K562 (cell line): ENCODE measurements at regions not wholly inside any gene's neighbourhood (a gene's known extent, or its start where the extent isn't known, plus 50 kb on each side); places are given as distances from the start of the nearest gene placed in this dataset.

ENCODE experiments used
- ATAC-seq: fragments of 200-7000 bp; cut with Tn5 transposase; 3 replicates; pipeline ENCODE4 v1.9.1; 2020; ENCODE audit warnings: moderate library complexity
- BruUV-seq: library from RNA; stranded (reverse); fragments of 400-500 nt; replicated peaks from 2 replicates; lab custom pipeline; 2021; lab: Mats Ljungman, UMichigan
- CTCF ChIA-PET: fragments of 300-600 bp; formaldehyde crosslinking; extraction: SDS; loops from one replicate; lab custom pipeline; 2021; ENCODE audit warnings: low intra/inter-chr PET ratio; lab: Yijun Ruan, JAX
- POLR2A ChIA-PET: fragments of 300-600, 350-650 bp; sonication (Branson Sonifier 250); formaldehyde crosslinking; extraction: SDS; loops from one replicate; lab custom pipeline; 2021; ENCODE audit warnings: antibody characterized with exemption, inconsistent platforms; lab: Yijun Ruan, JAX
- DNase-seq, 4 experiments: peaks; one replicate each; pipeline versions ENCODE4 v3.0.0 to v3.0.0-alpha.2; 2011 to 2018; ENCODE audit warnings: low spot score in 3 of 4, mixed read lengths in 3 of 4; ENCODE audit errors: extremely low read depth in 1 of 4
- FAIRE-seq: peaks from 2 replicates; lab custom pipeline; 2011; peaks lifted over from hg19 to GRCh38; lab: Jason Lieb, UNC
- H2AFZ ChIP-seq: 2 replicates; pipeline ENCODE4 v1.6.0; 2011; ENCODE audit warnings: low read depth, low read length, control low read depth, inconsistent platforms
- H3K27ac ChIP-seq: fragments of 200-600 bp; 3 replicates; pipeline ENCODE4 v1.8.0; 2011; ENCODE audit warnings: low read depth, mild to moderate bottlenecking, control low read depth, inconsistent platforms, low read length, moderate library complexity, mixed read lengths; ENCODE audit errors: extremely low read depth
- H3K27me3 ChIP-seq, 2 experiments: fragments of 300-600 bp in 1 of 2; 2 replicates in 1 of 2; 3 replicates in 1 of 2; pipeline versions ENCODE4 v1.6.0 to v1.8.0; 2011; ENCODE audit warnings: inconsistent platforms in 2 of 2, low read length in 2 of 2, mild to moderate bottlenecking in 1 of 2, mixed read lengths in 1 of 2, moderate library complexity in 1 of 2; ENCODE audit not compliant: control insufficient read depth in 2 of 2, insufficient read depth in 2 of 2
- H3K36me3 ChIP-seq: fragments of 300-600 bp; 3 replicates; pipeline ENCODE4 v1.8.0; 2011; ENCODE audit warnings: mild to moderate bottlenecking, low read length, inconsistent platforms; ENCODE audit not compliant: control insufficient read depth, insufficient read depth
- H3K4me1 ChIP-seq, 2 experiments: fragments of 200-600 bp in 1 of 2; replicated peaks in 1 of 2; 2 replicates in 1 of 2; 3 replicates in 1 of 2; pipeline versions ENCODE4 v1.5.1 to v1.8.0; 2011; ENCODE audit warnings: inconsistent platforms in 2 of 2, low read length in 2 of 2, mild to moderate bottlenecking in 1 of 2, mixed read lengths in 1 of 2, moderate library complexity in 1 of 2; ENCODE audit not compliant: control insufficient read depth in 2 of 2, insufficient read depth in 2 of 2
- H3K4me2 ChIP-seq: 2 replicates; pipeline ENCODE4 v1.6.1; 2011; ENCODE audit warnings: low read length, control low read depth, inconsistent platforms, mixed read lengths; ENCODE audit not compliant: insufficient read depth
- H3K4me3 ChIP-seq: fragments of 200-600 bp; sonication (generic), shearing (Covaris generic); 2 replicates; pipeline ENCODE4 v1.5.1; 2016; ENCODE audit warnings: control low read depth, inconsistent platforms
- H3K79me2 ChIP-seq: fragments of 200-600 bp; 3 replicates; pipeline ENCODE4 v1.8.0; 2011; ENCODE audit warnings: low read length, inconsistent platforms; ENCODE audit not compliant: control insufficient read depth, insufficient read depth
- H3K9ac ChIP-seq, 2 experiments: 2 replicates each; pipeline versions ENCODE4 v1.6.0 to v1.6.1; 2011; ENCODE audit warnings: low read depth in 2 of 2, low read length in 2 of 2, control low read depth in 1 of 2, inconsistent platforms in 1 of 2, mild to moderate bottlenecking in 1 of 2, mixed read lengths in 1 of 2; ENCODE audit not compliant: insufficient read depth in 1 of 2
- H3K9me1 ChIP-seq: one replicate; pipeline ENCODE4 v1.6.0; 2011; ENCODE audit warnings: inconsistent platforms, mild to moderate bottlenecking, low read length, moderate library complexity; ENCODE audit not compliant: control insufficient read depth, insufficient read depth
- H3K9me3 ChIP-seq: replicated peaks from 2 replicates; pipeline ENCODE4 v1.5.1; 2011; ENCODE audit warnings: low read depth, low read length, inconsistent platforms; ENCODE audit not compliant: control insufficient read depth, insufficient read depth
- H4K20me1 ChIP-seq: replicated peaks from 2 replicates; pipeline ENCODE4 v1.6.1; 2011; ENCODE audit warnings: low read length, inconsistent platforms, mixed read lengths; ENCODE audit not compliant: control insufficient read depth, insufficient read depth
- ATF3 ChIP-seq, 2 experiments: fragments of 450-650 bp in 1 of 2; sonication (generic) in 1 of 2; formaldehyde crosslinking in 1 of 2; IDR thresholded peaks in 1 of 2; conservative IDR thresholded peaks in 1 of 2; 2 replicates each; pipeline versions ENCODE4 v1.6.1 to v1.8.1; 2016 to 2023; ENCODE audit warnings: mild to moderate bottlenecking in 2 of 2, moderate library complexity in 2 of 2, inconsistent platforms in 1 of 2, missing genetic modification reagents in 1 of 2
- BCLAF1 ChIP-seq, 2 experiments: fragments of 450-650 bp in 1 of 2; IDR thresholded peaks; 2 replicates each; pipeline ENCODE4 v1.6.1; 2011 to 2017; ENCODE audit warnings: low read depth in 2 of 2, antibody characterized with exemption in 1 of 2, borderline replicate concordance in 1 of 2, low read length in 1 of 2, mild to moderate bottlenecking in 1 of 2, mixed read lengths in 1 of 2; ENCODE audit not compliant: control insufficient read depth in 1 of 2
- TAL1 ChIP-seq: fragments of 450-650 bp; IDR thresholded peaks from 2 replicates; pipeline ENCODE4 v1.6.1; 2016; ENCODE audit warnings: mild to moderate bottlenecking
- ZBTB40 ChIP-seq, 2 experiments: fragments of 450-650 bp in 1 of 2; sonication (generic) in 1 of 2; formaldehyde crosslinking in 1 of 2; IDR thresholded peaks; 2 replicates each; pipeline versions ENCODE4 v1.7.1 to v1.9.0; 2016 to 2022; ENCODE audit warnings: inconsistent platforms in 1 of 2, mild to moderate bottlenecking in 1 of 2, missing genetic modification reagents in 1 of 2
- WGBS: fragments of 100-300 bp; shearing (Covaris generic); methylation state at CpG from one replicate; pipeline ENCODE4 v1.1.6; 2016; ENCODE audit warnings: low coverage, mixed read lengths; ENCODE audit not compliant: insufficient coverage; ENCODE audit errors: missing lambda C conversion rate; 5-methylcytosine and 5-hydroxymethylcytosine counted together
- in situ Hi-C: fragments of 300-500 bp; cut with MboI; formaldehyde crosslinking; loops from 4 replicates; pipeline ENCODE4 v1.15.0; 2018; ENCODE audit warnings: inconsistent platforms, mixed read lengths
- intact Hi-C: fragments of 100-400 bp; cut with micrococcal nuclease; formaldehyde crosslinking; loops from 2 replicates; pipeline ENCODE4 v1.14.2; 2022

- Histone ChIP-seq H3K9me1 (no peaks in the 10 kb centered on the region), H3K27me3 (no peaks in the 10 kb centered on the region), H3K4me3 (no peak overlapping the region), H3K36me3 (no peaks in the 10 kb centered on the region), H3K4me1 (no peaks in the 10 kb centered on the region), H3K27ac (no peak overlapping the region), H3K79me2 (no peaks in the 10 kb centered on the region), H4K20me1 (no peaks in the 10 kb centered on the region), H3K9ac (no peak overlapping the region), H2AFZ (no peak overlapping the region), H3K4me2 (no peak overlapping the region), H3K9me3 (peaks cover 5% of the 10 kb centered on the region; the same call in 1 of the 2 replicates)
- FAIRE-seq (no peak), DNase-seq (no peak), ATAC-seq (no peak)
- no TSS peak for BruUV-seq
- ChIA-PET CTCF (no interaction called here), POLR2A (no interaction called here)
- 0% methylated on average over 2 of the region's 2 CpGs for WGBS
- intact Hi-C loops, result no loop called here
- in situ Hi-C loops, result no loop called here
- TF ChIP-seq ZBTB40 (IDR thresholded peaks at IDR 0.05), result no peak
- TF ChIP-seq ZBTB40 (CRISPR knock-in tag; IDR thresholded peaks at IDR 0.05), result no peak
- TF ChIP-seq BCLAF1 (IDR thresholded peaks at IDR 0.05; ENCODE audit: borderline replicate concordance in 1 of 2, control insufficient read depth in 1 of 2, low read depth in 2 of 2, low read length in 1 of 2), result no peak
- TF ChIP-seq ATF3 (IDR thresholded peaks at IDR 0.05), result no peak
- TF ChIP-seq ATF3 (CRISPR knock-in tag; conservative IDR thresholded peaks at IDR 0.05), result no peak
- TF ChIP-seq TAL1, result no peak
These were observed 115.2 kb upstream of the CDH12 start for GRCh38 chr5:22968386-22968785.
